GM12892 (cell line): ENCODE measurements at regions not wholly inside any gene's neighbourhood (a gene's known extent, or its start where the extent isn't known, plus 50 kb on each side); places are given as distances from the start of the nearest gene placed in this dataset.

ENCODE experiments used
- POLR2A ChIP-seq: IDR thresholded peaks from 2 replicates; pipeline ENCODE4 v1.6.1; 2011; ENCODE audit warnings: low read depth, low read length, control low read depth
- POLR2AphosphoS5 ChIP-seq: IDR thresholded peaks from 2 replicates; pipeline ENCODE4 v1.6.1; 2011; ENCODE audit warnings: low read depth, low read length, control low read depth

DNA sequence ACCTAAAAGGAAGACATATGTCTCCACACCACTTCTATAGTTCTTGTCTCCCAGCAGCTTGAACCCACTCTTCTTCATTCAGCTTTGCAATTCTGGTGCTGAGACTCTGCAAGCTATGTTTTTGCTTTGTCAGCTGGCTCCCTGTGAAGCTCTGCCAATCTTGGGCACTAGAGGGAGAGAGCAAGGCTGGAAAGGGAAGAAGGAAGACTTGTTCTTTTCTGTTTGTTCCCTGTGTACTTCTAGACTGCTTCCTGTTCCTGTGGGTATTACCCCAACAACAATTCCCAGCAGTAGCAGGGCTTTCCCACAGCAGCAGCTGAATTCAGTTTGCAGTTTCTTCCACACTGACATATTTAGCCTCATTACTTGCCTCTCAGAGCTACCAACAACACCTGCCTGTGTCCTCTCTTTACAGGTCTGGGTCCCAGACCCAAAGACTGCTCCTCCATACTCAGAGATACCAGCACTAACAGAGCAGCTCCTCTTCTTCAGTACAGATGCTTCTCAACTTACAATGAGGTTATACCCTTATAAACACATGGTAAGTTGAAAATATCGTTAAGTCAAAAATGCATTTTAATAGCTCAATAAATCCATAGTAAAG lies 275.2 kb upstream of the NEGR1 start:
- TF ChIP-seq POLR2AphosphoS5 (no peak), POLR2A (no peak)
